Pancreas (tissue), 10 donors: ENCODE measurements at regions not wholly inside any gene's neighbourhood (a gene's known extent, or its start where the extent isn't known, plus 50 kb on each side); places are given as distances from the start of the nearest gene placed in this dataset.
A peak's percentile ranks its signal among the peaks of the same experiment; 100 is the strongest.

Experiments used
- ATAC-seq, 4 donors: fragments of 200-7000 bp; cut with Tn5 transposase; one replicate each; pipeline versions ENCODE4 v1.8.0 to v1.9.1; 2020; ENCODE audit warnings: mild to moderate bottlenecking in 4 of 4, moderate library complexity in 4 of 4
- DNase-seq, 6 donors: peaks; one replicate each; pipeline ENCODE4 v3.0.0-alpha.2; 2020
- FAIRE-seq: peaks from 2 replicates; lab custom pipeline; 2012; peaks lifted over from hg19 to GRCh38; lab: Jason Lieb, UNC
- H3K27ac ChIP-seq, 4 donors: fragments of 200-600 bp; sonication (generic); 1 replicate in 3 of 4; 2 replicates in 1 of 4; pipeline versions ENCODE4 v1.5.0 to v1.8.0; 2020
- H3K27me3 ChIP-seq, 4 donors: fragments of 200-600 bp; one replicate each; pipeline ENCODE4 v1.8.0; 2021
- H3K36me3 ChIP-seq, 3 donors: fragments of 200-600 bp; sonication (generic) in 1 of 3; one replicate each; pipeline versions ENCODE4 v1.5.0 to v1.8.0; 2020 to 2021
- H3K4me1 ChIP-seq, 3 donors: fragments of 200-600 bp; one replicate each; pipeline ENCODE4 v1.8.0; 2021
- H3K4me3 ChIP-seq, 4 donors: fragments of 200-600 bp; sonication (generic) in 2 of 4; one replicate each; pipeline versions ENCODE4 v1.5.0 to v1.8.0; 2020 to 2021
- H3K9me3 ChIP-seq, 4 donors: fragments of 200-600 bp; one replicate each; pipeline ENCODE4 v1.8.0; 2021
- WGBS, 2 donors: extraction: QIAGEN DNeasy Blood & Tissue Kit; methylation state at CpG; one replicate each; pipeline ENCODE4 v1.1.7; 2013; 5-methylcytosine and 5-hydroxymethylcytosine counted together
- intact Hi-C, 3 donors: fragments of 100-400 bp; cut with DNase I; formaldehyde crosslinking; loops; one replicate each; pipeline versions ENCODE4 v1.11.1 to v1.14.2; 2022
- TF ChIP-seq, protein P1 (sequence below), 4 donors: fragments of 200-600 bp; sonication (generic) in 3 of 4; IDR thresholded peaks; one replicate each; pipeline versions ENCODE4 v1.5.0 to v1.8.0; 2021; ENCODE audit warnings: antibody characterized with exemption in 4 of 4
- donor health status: healthy with polysubstance abuse.
- donor health status: DM: no; HTN: no; CAD: no; lungs with moderate emphysema.
- donor health status: DM: no; HTN: no; CAD: no.
- donor health status: control.
- donor health status: control.
- donor health status: Bipolar disorder and iron deficiency.
- donor health status: DM: yes; HTN: yes; CAD: no.
- donor health status: DM: no; HTN: no; CAD: no.
- donor health status: DM: no; HTN: no; CAD: no.
- donor health status: DM: yes; HTN: yes; CAD: no.

DNA sequence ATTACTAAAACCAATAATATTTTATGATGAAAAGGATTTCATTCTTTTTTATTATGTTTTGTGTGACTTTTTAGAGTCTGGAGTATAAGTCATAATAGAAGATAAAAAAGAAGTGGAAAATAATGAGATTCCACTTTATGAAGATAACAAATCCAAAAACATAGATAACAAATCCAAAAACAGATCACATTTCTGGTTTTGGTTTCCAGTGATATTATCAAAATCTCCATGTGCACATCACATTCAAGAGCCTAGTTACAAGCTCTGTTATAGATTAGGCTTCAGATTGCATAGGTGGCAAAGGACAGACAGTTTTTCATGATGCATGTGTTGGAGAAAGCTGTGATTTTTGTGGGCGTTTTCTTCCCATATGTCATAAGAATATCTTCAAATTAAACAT, 648.2 kb downstream of the STK39 start:
- ATAC-seq, result no peak

DNA sequence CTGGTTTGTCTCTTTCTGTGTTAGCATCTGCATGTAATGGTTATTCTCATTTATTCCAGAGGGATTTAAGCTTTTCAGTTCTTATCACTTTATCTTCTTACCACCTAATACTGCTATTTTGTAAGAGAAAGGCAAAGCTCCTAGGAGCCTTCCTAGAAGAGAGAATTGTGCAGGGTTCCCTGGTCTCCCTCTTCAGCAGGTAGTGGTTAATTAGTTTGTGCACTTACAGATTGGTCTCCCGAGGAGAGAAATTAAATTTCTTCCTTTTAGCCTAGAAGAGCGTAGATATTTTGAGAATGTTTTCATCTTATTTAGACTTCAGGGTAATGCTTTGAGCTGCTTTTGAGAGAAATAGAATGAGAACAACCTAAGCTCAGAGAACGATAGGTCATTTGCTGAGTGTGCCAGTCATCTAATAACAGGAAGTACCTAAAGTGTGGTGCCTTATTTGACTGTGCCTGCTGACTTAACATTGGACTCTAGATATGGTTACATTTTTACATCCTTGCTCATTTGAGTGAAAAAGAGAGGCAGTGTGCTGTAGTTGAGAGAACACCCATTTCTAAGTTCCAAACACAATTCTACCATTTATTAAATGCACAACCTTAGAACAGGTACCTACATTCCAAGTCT, 651.4 kb downstream of the STK39 start:
- Histone ChIP-seq H3K4me3 (no peak overlapping the region), H3K27me3 (no peaks in the 10 kb centered on the region), H3K9me3 (no peaks in the 10 kb centered on the region), H3K27ac (no peak overlapping the region), H3K36me3 (no peaks in the 10 kb centered on the region), H3K4me1 (no peaks in the 10 kb centered on the region)
- peak in 1 of 4 donors; percentile 22 for ATAC-seq
- DNase-seq, result no peak
- no peak for FAIRE-seq
- intact Hi-C loops, result no loop called here
- WGBS, 2 donors, result 49 to 66% methylated on average over 3 of the region's 3 CpGs
- TF ChIP-seq, protein P1, sequence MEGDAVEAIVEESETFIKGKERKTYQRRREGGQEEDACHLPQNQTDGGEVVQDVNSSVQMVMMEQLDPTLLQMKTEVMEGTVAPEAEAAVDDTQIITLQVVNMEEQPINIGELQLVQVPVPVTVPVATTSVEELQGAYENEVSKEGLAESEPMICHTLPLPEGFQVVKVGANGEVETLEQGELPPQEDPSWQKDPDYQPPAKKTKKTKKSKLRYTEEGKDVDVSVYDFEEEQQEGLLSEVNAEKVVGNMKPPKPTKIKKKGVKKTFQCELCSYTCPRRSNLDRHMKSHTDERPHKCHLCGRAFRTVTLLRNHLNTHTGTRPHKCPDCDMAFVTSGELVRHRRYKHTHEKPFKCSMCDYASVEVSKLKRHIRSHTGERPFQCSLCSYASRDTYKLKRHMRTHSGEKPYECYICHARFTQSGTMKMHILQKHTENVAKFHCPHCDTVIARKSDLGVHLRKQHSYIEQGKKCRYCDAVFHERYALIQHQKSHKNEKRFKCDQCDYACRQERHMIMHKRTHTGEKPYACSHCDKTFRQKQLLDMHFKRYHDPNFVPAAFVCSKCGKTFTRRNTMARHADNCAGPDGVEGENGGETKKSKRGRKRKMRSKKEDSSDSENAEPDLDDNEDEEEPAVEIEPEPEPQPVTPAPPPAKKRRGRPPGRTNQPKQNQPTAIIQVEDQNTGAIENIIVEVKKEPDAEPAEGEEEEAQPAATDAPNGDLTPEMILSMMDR (IDR thresholded peaks at IDR 0.05), result no peak

More for the DNA sequence above, 648.2 kb downstream of the STK39 start:
- FAIRE-seq (no peak), DNase-seq (no peak)
- Histone ChIP-seq H3K27ac (no peak overlapping the region), H3K4me3 (no peak overlapping the region), H3K9me3 (no peaks in the 10 kb centered on the region), H3K36me3 (no peaks in the 10 kb centered on the region), H3K27me3 (no peaks in the 10 kb centered on the region), H3K4me1 (no peaks in the 10 kb centered on the region)
- TF ChIP-seq, protein P1 (IDR thresholded peaks at IDR 0.05), result no peak
- WGBS, 2 donors, result 41 to 59% methylated on average over 1 of the region's 1 CpG
- intact Hi-C loops, result no loop called here

DNA sequence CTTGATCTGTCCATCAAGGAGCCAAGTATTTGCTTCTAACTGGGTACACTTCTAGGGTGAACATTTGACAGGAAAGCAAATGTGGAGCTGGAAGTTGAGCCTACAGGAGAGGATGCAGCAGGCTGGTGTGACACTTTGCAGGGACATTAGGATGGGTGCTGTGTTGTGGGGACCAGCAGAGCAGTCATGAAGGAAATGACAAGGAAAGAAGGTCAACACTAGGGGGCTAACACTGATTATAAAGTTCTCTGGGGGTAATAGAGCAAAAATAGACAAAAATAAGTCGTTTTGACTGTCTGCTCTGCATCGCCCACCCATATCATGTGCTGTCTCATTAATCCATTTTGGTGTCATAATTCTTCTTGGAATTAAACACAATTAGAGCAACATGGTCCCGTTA, 652.4 kb downstream of the STK39 start:
- ATAC-seq, result no peak
- TF ChIP-seq, protein P1 (IDR thresholded peaks at IDR 0.05), result no peak
- WGBS, 2 donors, result 78 to 91% methylated on average over 3 of the region's 3 CpGs

DNA sequence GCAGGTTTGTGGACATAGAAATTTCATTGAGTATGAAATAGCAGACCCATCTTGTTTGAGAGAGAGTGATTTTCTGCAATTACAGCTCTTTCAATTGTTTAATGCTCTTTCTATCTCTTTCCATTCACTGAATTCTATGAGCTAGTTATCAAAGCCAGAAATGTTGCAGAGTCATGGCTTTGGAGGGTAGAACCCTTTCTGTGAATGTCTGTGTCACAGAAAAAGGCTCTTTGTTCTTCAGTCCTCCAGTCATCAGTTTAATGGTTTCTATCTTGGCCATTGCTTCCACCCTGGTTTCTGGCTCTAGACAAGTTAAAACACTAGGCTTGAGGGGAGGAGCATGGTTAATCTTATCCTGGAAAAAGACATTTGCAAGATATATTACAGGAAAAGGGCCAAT, 655.0 kb downstream of the STK39 start:
- ATAC-seq (no peak), DNase-seq (no peak), FAIRE-seq (no peak)
- no peaks in the 10 kb centered on the region for H3K27me3 ChIP-seq
- H3K4me1 ChIP-seq, result no peaks in the 10 kb centered on the region
- H3K36me3 ChIP-seq, result no peaks in the 10 kb centered on the region
- no peaks in the 10 kb centered on the region for H3K9me3 ChIP-seq
- intact Hi-C loops, result no loop called here
- no peak overlapping the region for H3K27ac ChIP-seq
- H3K4me3 ChIP-seq, result no peak overlapping the region
- TF ChIP-seq, protein P1 (IDR thresholded peaks at IDR 0.05), result no peak

More for the DNA sequence above, 652.4 kb downstream of the STK39 start:
- no peak overlapping the region for H3K27ac ChIP-seq
- FAIRE-seq (no peak), DNase-seq (no peak)
- H3K36me3 ChIP-seq, result no peaks in the 10 kb centered on the region
- intact Hi-C loops, result no loop called here
- H3K4me1 ChIP-seq, result no peaks in the 10 kb centered on the region
- no peaks in the 10 kb centered on the region for H3K9me3 ChIP-seq
- no peaks in the 10 kb centered on the region for H3K27me3 ChIP-seq
- no peak overlapping the region for H3K4me3 ChIP-seq

DNA sequence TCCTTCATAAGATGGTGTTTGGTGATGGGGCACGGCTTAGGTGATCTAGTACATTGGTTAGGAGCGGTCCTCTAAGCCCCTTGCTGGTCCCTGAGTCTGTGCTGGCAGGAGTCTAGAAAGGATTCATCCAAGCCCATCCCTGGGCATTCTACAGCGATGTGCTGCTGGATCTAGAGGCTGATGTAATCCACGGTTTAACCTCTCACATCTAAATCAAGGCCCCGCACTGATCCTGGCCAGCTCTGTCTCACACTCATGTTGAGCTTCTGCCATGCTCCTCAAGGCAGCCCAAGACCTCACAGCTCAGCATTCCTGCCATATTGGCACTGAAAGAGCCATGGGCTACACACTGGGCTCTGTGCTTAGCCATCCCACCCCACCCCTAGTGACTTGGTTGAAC, 664.8 kb downstream of the STK39 start:
- no peak for FAIRE-seq
- intact Hi-C loops, result no loop called here
- no peak for ATAC-seq
- 88 to 90% methylated on average over 5 of the region's 5 CpGs for WGBS, 2 donors
- TF ChIP-seq, protein P1 (IDR thresholded peaks at IDR 0.05), result no peak
- DNase-seq, result peak in 1 of 6 donors; percentile 10
- Histone ChIP-seq H3K36me3 (no peaks in the 10 kb centered on the region), H3K27me3 (no peaks in the 10 kb centered on the region), H3K9me3 (no peaks in the 10 kb centered on the region), H3K4me3 (no peak overlapping the region), H3K27ac (no peak overlapping the region), H3K4me1 (no peaks in the 10 kb centered on the region)
